Heart right ventricle (tissue), 16 donors: ENCODE measurements at regions not wholly inside any gene's neighbourhood (a gene's known extent, or its start where the extent isn't known, plus 50 kb on each side); places are given as distances from the start of the nearest gene placed in this dataset.

Experiments used
- ATAC-seq, 8 donors: fragments of 200-7000 bp; cut with Tn5 transposase; one replicate each; pipeline ENCODE4 v1.9.1; 2020; ENCODE audit warnings: mild to moderate bottlenecking in 8 of 8, moderate library complexity in 8 of 8, moderate number of reproducible peaks in 1 of 8
- DNase-seq, 2 donors: peaks; one replicate each; pipeline ENCODE4 v3.0.0-alpha.2; 2020
- H3K27ac ChIP-seq, 10 donors: fragments of 200-600 bp; sonication (generic) in 2 of 10; one replicate each; pipeline versions ENCODE4 v1.5.0 to v1.8.0; 2020 to 2022; ENCODE audit warnings: mild to moderate bottlenecking in 3 of 10
- H3K27me3 ChIP-seq, 7 donors: fragments of 200-600 bp; one replicate each; pipeline ENCODE4 v1.8.0; 2021 to 2022; ENCODE audit warnings: mild to moderate bottlenecking in 2 of 7
- H3K36me3 ChIP-seq, 9 donors: fragments of 200-600 bp; sonication (generic) in 1 of 9; one replicate each; pipeline versions ENCODE4 v1.5.0 to v1.8.0; 2020 to 2022; ENCODE audit warnings: mild to moderate bottlenecking in 2 of 9
- H3K4me1 ChIP-seq, 9 donors: fragments of 200-600 bp; sonication (generic) in 1 of 9; one replicate each; pipeline versions ENCODE4 v1.5.0 to v1.8.0; 2020 to 2022; ENCODE audit warnings: mild to moderate bottlenecking in 4 of 9
- H3K4me3 ChIP-seq, 10 donors: fragments of 200-600 bp; sonication (generic) in 2 of 10; one replicate each; pipeline versions ENCODE4 v1.5.0 to v1.8.0; 2020 to 2022; ENCODE audit warnings: mild to moderate bottlenecking in 7 of 10, moderate library complexity in 2 of 10
- H3K9me3 ChIP-seq, 11 donors: fragments of 200-600 bp in 10 of 11; sonication (generic) in 2 of 11; one replicate each; pipeline versions ENCODE4 v1.5.0 to v1.8.0; 2013 to 2022; ENCODE audit warnings: mild to moderate bottlenecking in 2 of 11, control low read depth in 1 of 11, moderate library complexity in 1 of 11
- CTCF ChIP-seq, 9 donors: fragments of 200-600 bp; sonication (generic) in 2 of 9; IDR thresholded peaks; one replicate each; pipeline versions ENCODE4 v1.5.0 to v1.8.0; 2021 to 2022; ENCODE audit warnings: antibody characterized with exemption in 9 of 9, mild to moderate bottlenecking in 5 of 9, moderate library complexity in 1 of 9
- WGBS, 2 donors: extraction: QIAGEN DNeasy Blood & Tissue Kit; methylation state at CpG; one replicate each; pipeline ENCODE4 v1.1.7; 2013; ENCODE audit warnings: inconsistent platforms in 1 of 2; 5-methylcytosine and 5-hydroxymethylcytosine counted together
- intact Hi-C, 10 donors: fragments of 100-400 bp; cut with DNase I; formaldehyde crosslinking; loops; one replicate each; pipeline versions ENCODE4 v1.11.1 to v1.14.2; 2022
- donor health status: Arrhythmogenic right ventricular cardiomyopathy.
- donor health status: ischemic (EF 13 %, LVEDD 7.1; RV severe dilation, severe dysfunction).
- donor health status: healthy with polysubstance abuse.
- donor health status: DM: no; HTN: yes; CAD: no.
- donor health status: DM: no; HTN: no; CAD: no.
- donor health status: ischemic (EF 25% LVEDD 6.9; RV normal size, moderate dysfunction).
- donor health status: ischemic (EF 25% LVEDD 5.7; RV mildly dilated, moderate dysfunction).
- donor health status: healthy.
- donor health status: DM: yes; HTN: yes; CAD: no.
- donor health status: Ischemic cardiomyopathy.
- donor health status: ischemic (EF 35%, LVEDD 5.7; RV mildly dilated, moderate dysfunction).
- donor health status: nonischemic (EF 11% LVEDD 7.7; RV severe dilation, severe dysfunction).
- donor health status: DM: yes; HTN: yes; CAD: no.
- donor health status: PGD.
- donor health status: ischemic (EF 29% LVEDD 5.4; RV normal size, mild dysfunction).
- donor health status: nonischemic (EF 23%, LVEDD 6.1; RV moderate dilation, normal function).

- 15 to 17% methylated on average over 2 of the region's 2 CpGs for whole genome bisulfite sequencing, 2 donors
- Histone ChIP-seq H3K9me3 (no peaks in the 10 kb centered on the region), H3K27me3 (no peaks in the 10 kb centered on the region), H3K27ac (peak overlapping the region; percentile 13 to 86 (median 78)), H3K36me3 (no peaks in the 10 kb centered on the region), H3K4me3 (no peak overlapping the region), H3K4me1 (peaks cover 5 to 42% (median 32%) of the 10 kb centered on the region in 9 donors)
- peak; percentile 63 to 92 (median 82) for ATAC-seq
- intact Hi-C loops = loop anchor here in 1 of 10 donors (5.0 kb wide), 1 partner anchor 50 kb away; no protein-coding TSS in a partner anchor
- no peak for TF ChIP-seq CTCF (IDR thresholded peaks at IDR 0.05)
- peak; percentile 58 to 70 for DNase-seq
Measured at GRCh38 chr10:10642751-10643150, 374.9 kb upstream of the CELF2 start.

GRCh38 chr10:10644008-10644646, 373.5 kb upstream of the CELF2 start:
- H3K9me3 ChIP-seq = no peaks in the 10 kb centered on the region
- H3K27ac ChIP-seq = peak overlapping the region; percentile 63 to 86 (median 78)
- ATAC-seq = peak in 7 of 8 donors; percentile 23 to 73 (median 48)
- intact Hi-C loops = loop anchor here in 1 of 10 donors (5.0 kb wide), 1 partner anchor 52 kb away; no protein-coding TSS in a partner anchor
- peaks cover 5 to 42% (median 32%) of the 10 kb centered on the region in 9 donors for H3K4me1 ChIP-seq
- DNase-seq = peak in 1 of 2 donors; percentile 28
- 47 to 55% methylated on average over 5 of the region's 5 CpGs for WGBS, 2 donors
- no peak overlapping the region for H3K4me3 ChIP-seq
- no peaks in the 10 kb centered on the region for H3K27me3 ChIP-seq
- no peaks in the 10 kb centered on the region for H3K36me3 ChIP-seq
- no peak for TF ChIP-seq CTCF (IDR thresholded peaks at IDR 0.05)

GRCh38 chr10:10644676-10645385, 372.8 kb upstream of the CELF2 start:
- peak; percentile 70 to 90 (median 82) for ATAC-seq
- Histone ChIP-seq H3K9me3 (no peaks in the 10 kb centered on the region), H3K27ac (peak overlapping the region; percentile 63 to 86 (median 78)), H3K36me3 (no peaks in the 10 kb centered on the region), H3K4me1 (peaks cover 5 to 42% (median 32%) of the 10 kb centered on the region in 9 donors), H3K27me3 (no peaks in the 10 kb centered on the region), H3K4me3 (no peak overlapping the region)
- no peak for TF ChIP-seq CTCF (IDR thresholded peaks at IDR 0.05)
- intact Hi-C loops = loop anchor here in 1 of 10 donors (5.0 kb wide), 1 partner anchor 53 kb away; no protein-coding TSS in a partner anchor
- WGBS, 2 donors = 57% methylated on average over 9 of the region's 9 CpGs
- DNase-seq = peak in 1 of 2 donors; percentile 66

- Histone ChIP-seq H3K27me3 (no peaks in the 10 kb centered on the region), H3K36me3 (no peaks in the 10 kb centered on the region), H3K9me3 (no peaks in the 10 kb centered on the region), H3K4me1 (peaks cover 1 to 32% (median 22%) of the 10 kb centered on the region in 9 donors), H3K4me3 (no peak overlapping the region), H3K27ac (no peak overlapping the region)
- intact Hi-C loops = no loop called here
- DNase-seq (no peak), ATAC-seq (no peak)
- no peak for TF ChIP-seq CTCF (IDR thresholded peaks at IDR 0.05)
- WGBS, 2 donors = 81 to 91% methylated on average over 7 of the region's 7 CpGs
Measured at GRCh38 chr10:10647331-10647730, 370.3 kb upstream of the CELF2 start.
